SK-MEL-5 (cell line): ENCODE measurements at regions not wholly inside any gene's neighbourhood (a gene's known extent, or its start where the extent isn't known, plus 50 kb on each side); places are given as distances from the start of the nearest gene placed in this dataset.

Experiments used
- DNase-seq: peaks from one replicate; pipeline ENCODE4 v3.0.0-alpha.2; 2016; ENCODE audit warnings: low read depth, low spot score
- in situ Hi-C: cut with HindIII; loops from 2 replicates; pipeline ENCODE4 v1.10.0; 2016; ENCODE audit warnings: low sequenced_read_pairs, high pct_unique_total_duplicates, low pct_unique_long_range_greater_than_20kb
- small RNA-seq, 2 experiments: library from RNA; depleted of rRNA; stranded (forward); fragments of <200 nt; gene quantifications; one replicate each; pipeline ENCODE3, GENCODE V24; 2014

- in situ Hi-C loops, result no loop called here
- no peak for DNase-seq
Measured at GRCh38 chr10:84078771-84079170, 60.5 kb upstream of the GHITM start.

GRCh38 chr10:84084342-84084741 is 55.0 kb upstream of the GHITM start:
- no peak for DNase-seq
- in situ Hi-C loops, result no loop called here

- DNase-seq, result no peak
- in situ Hi-C loops, result no loop called here
Measured at GRCh38 chr10:84087202-84087601, 52.1 kb upstream of the GHITM start.

GRCh38 chr10:84088626-84089025 is 50.7 kb upstream of the GHITM start:
- in situ Hi-C loops, result no loop called here
- no peak for DNase-seq

GRCh38 chr10:84089162-84089561 is 50.1 kb upstream of the GHITM start:
- DNase-seq, result no peak
- in situ Hi-C loops, result no loop called here

Small RNA genes lying in the stretch of these regions (small RNA-seq; reads per million reads assigned to genes)
- gene RNU1-65P (0 reads per million in 2 experiments), gene RNU6-129P (0 reads per million in 2 experiments), gene RNU6-478P (0 reads per million in 2 experiments)
